ENCODE measurements at regions not wholly inside any gene's neighbourhood (a gene's known extent, or its start where the extent isn't known, plus 50 kb on each side); places are given as distances from the start of the nearest gene placed in this dataset.

- TF ChIP-seq, protein P1, sequence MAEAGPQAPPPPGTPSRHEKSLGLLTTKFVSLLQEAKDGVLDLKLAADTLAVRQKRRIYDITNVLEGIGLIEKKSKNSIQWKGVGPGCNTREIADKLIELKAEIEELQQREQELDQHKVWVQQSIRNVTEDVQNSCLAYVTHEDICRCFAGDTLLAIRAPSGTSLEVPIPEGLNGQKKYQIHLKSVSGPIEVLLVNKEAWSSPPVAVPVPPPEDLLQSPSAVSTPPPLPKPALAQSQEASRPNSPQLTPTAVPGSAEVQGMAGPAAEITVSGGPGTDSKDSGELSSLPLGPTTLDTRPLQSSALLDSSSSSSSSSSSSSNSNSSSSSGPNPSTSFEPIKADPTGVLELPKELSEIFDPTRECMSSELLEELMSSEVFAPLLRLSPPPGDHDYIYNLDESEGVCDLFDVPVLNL (IDR thresholded peaks at IDR 0.05; ENCODE audit: low read depth, low read length) = no peak
- no peak for TF ChIP-seq STAT3 (IDR thresholded peaks at IDR 0.05; ENCODE audit: low read depth, low read length)
- no peak for TF ChIP-seq ZNF24 (IDR thresholded peaks at IDR 0.05)
- no peak for TF ChIP-seq ZBTB11 (CRISPR knock-in tag; IDR thresholded peaks at IDR 0.05)
- TF ChIP-seq EED (IDR thresholded peaks at IDR 0.05; ENCODE audit: low read depth) = no peak
- no peak for TF ChIP-seq RUNX3 (IDR thresholded peaks at IDR 0.05; ENCODE audit: low read length)
- no peak for TF ChIP-seq MTA2 (IDR thresholded peaks at IDR 0.05; ENCODE audit: low read depth)
- no peak for TF ChIP-seq PBX3 (IDR thresholded peaks at IDR 0.05; ENCODE audit: insufficient replicate concordance, low read depth, low read length)
These were observed 65.1 kb upstream of the NEURL1B start (continued) for GRCh38 chr5:172575816-172576545.

Measured in GM12878 (cell line).